Neural crest cell (in vitro differentiated cells): ENCODE measurements at regions not wholly inside any gene's neighbourhood (a gene's known extent, or its start where the extent isn't known, plus 50 kb on each side); places are given as distances from the start of the nearest gene placed in this dataset.

Experiments used
- DNase-seq: peaks from one replicate; pipeline ENCODE4 v3.0.0; 2021; ENCODE audit warnings: low read depth, mixed read lengths, low spot score
- H3K27ac Mint-ChIP-seq: one replicate; pipeline ENCODE4 v1.8.0; 2021; ENCODE audit warnings: mild to moderate bottlenecking, mixed read lengths; ENCODE audit not compliant: unreplicated experiment
- H3K27me3 Mint-ChIP-seq: 2 replicates; pipeline ENCODE4 v1.8.0; 2021; ENCODE audit warnings: low read depth, mild to moderate bottlenecking, mixed read lengths
- H3K36me3 Mint-ChIP-seq: 2 replicates; pipeline ENCODE4 v1.8.0; 2021; ENCODE audit warnings: low read depth, mild to moderate bottlenecking, mixed read lengths
- H3K4me1 Mint-ChIP-seq: 2 replicates; pipeline ENCODE4 v1.8.0; 2021; ENCODE audit warnings: mixed read lengths
- H3K4me3 Mint-ChIP-seq: one replicate; pipeline ENCODE4 v1.8.0; 2021; ENCODE audit warnings: mild to moderate bottlenecking, mixed read lengths
- H3K9me3 Mint-ChIP-seq: 2 replicates; pipeline ENCODE4 v1.8.0; 2021; ENCODE audit warnings: mixed read lengths
- TF ChIP-seq, protein P1 (sequence below): fragments of 200-600 bp; sonication (generic); conservative IDR thresholded peaks from 2 replicates; pipeline ENCODE4 v1.5.0; 2021; ENCODE audit warnings: antibody characterized with exemption, mild to moderate bottlenecking

DNA sequence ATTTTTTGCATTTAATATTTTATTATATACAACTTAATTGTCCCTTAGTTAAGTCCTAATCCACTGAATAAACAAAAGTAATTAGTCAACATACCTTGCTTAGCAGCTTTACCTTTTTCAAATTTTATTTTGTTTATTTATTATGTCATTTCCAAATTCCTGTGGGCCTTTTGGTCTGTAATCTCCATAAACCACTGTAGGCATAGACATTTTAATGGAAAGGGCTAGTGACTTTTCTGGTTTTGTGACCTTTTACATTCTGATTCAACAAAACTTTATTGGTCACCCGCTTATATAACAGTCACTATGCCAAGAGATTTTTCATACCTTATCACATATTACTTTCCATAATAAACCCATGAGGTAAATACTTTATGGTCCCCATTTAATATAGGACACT lies 181.3 kb upstream of the PRPS1L1 start:
- no peak overlapping the region for H3K4me3 Mint-ChIP-seq
- H3K27me3 Mint-ChIP-seq: no peaks in the 10 kb centered on the region
- TF ChIP-seq, protein P1, sequence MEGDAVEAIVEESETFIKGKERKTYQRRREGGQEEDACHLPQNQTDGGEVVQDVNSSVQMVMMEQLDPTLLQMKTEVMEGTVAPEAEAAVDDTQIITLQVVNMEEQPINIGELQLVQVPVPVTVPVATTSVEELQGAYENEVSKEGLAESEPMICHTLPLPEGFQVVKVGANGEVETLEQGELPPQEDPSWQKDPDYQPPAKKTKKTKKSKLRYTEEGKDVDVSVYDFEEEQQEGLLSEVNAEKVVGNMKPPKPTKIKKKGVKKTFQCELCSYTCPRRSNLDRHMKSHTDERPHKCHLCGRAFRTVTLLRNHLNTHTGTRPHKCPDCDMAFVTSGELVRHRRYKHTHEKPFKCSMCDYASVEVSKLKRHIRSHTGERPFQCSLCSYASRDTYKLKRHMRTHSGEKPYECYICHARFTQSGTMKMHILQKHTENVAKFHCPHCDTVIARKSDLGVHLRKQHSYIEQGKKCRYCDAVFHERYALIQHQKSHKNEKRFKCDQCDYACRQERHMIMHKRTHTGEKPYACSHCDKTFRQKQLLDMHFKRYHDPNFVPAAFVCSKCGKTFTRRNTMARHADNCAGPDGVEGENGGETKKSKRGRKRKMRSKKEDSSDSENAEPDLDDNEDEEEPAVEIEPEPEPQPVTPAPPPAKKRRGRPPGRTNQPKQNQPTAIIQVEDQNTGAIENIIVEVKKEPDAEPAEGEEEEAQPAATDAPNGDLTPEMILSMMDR: no peak
- no peak overlapping the region for H3K27ac Mint-ChIP-seq
- no peaks in the 10 kb centered on the region for H3K36me3 Mint-ChIP-seq
- no peaks in the 10 kb centered on the region for H3K4me1 Mint-ChIP-seq
- H3K9me3 Mint-ChIP-seq: peaks cover 3% of the 10 kb centered on the region
- no peak for DNase-seq

DNA sequence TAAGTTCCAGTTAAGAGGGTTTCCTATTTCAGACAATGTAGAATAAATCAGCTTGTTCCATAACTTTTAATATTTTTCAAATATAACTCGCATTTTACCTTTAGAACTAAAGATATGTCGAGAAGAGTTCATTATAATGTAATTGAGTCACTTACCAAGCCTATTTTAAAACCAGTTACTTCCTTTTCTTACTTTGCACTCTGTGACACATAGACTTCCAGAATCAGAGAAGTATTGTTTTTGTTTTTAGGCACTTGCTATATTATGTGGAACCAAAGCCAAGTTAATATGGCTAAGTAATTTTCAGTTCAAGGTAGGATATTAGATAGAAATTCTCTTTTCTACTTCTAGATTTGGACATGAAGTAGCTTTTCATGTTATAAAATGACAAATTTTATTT lies 182.7 kb upstream of the PRPS1L1 start:
- H3K9me3 Mint-ChIP-seq: peaks cover 3% of the 10 kb centered on the region
- no peak overlapping the region for H3K27ac Mint-ChIP-seq
- H3K36me3 Mint-ChIP-seq: no peaks in the 10 kb centered on the region
- no peaks in the 10 kb centered on the region for H3K27me3 Mint-ChIP-seq
- no peak overlapping the region for H3K4me3 Mint-ChIP-seq
- H3K4me1 Mint-ChIP-seq: no peaks in the 10 kb centered on the region
- no peak for DNase-seq
- TF ChIP-seq, protein P1: no peak

DNA sequence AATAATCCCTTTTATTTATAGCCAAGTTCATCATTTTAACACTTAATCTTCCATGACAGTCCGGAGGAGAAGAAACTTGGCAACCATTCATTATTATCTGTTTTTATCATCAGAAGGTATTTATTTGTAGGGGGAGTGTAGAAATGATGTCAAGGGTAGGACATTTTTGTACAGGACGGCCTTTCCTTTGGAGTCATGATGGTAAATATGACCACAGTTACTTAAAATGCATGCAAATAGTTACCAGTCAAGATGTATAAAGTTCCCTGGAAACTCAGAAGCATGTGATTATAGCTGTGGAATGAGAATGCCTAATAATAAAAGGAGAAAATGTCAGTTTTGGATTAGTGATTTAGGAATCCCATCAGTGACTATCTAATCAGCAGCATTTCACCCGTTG lies 183.1 kb upstream of the PRPS1L1 start:
- Mint-ChIP-seq H3K27ac (no peak overlapping the region), H3K4me3 (no peak overlapping the region), H3K4me1 (no peaks in the 10 kb centered on the region), H3K27me3 (no peaks in the 10 kb centered on the region), H3K9me3 (peaks cover 3% of the 10 kb centered on the region), H3K36me3 (no peaks in the 10 kb centered on the region)
- DNase-seq: no peak
- TF ChIP-seq, protein P1: no peak

DNA sequence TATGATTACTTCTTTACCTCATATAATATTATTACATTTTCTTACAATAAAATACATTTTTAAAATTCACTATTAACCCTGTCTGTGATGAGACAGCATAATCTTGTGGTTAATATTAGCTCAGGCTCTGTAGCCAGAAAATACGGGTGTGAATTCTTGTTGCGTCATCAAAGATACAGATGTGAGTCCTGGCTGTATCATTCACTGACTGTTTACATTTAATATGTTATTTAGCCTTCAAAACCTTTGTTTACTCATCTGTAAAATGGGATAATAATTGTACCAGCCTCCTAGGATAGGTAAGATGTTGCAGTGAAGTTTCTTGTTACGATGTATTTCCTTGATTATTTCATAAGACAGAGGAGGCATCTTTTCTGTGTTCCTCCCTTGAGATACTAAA lies 184.7 kb upstream of the PRPS1L1 start:
- no peaks in the 10 kb centered on the region for H3K36me3 Mint-ChIP-seq
- TF ChIP-seq, protein P1: no peak
- no peak for DNase-seq
- H3K27me3 Mint-ChIP-seq: no peaks in the 10 kb centered on the region
- H3K4me1 Mint-ChIP-seq: no peaks in the 10 kb centered on the region
- peaks cover 3% of the 10 kb centered on the region for H3K9me3 Mint-ChIP-seq
- H3K4me3 Mint-ChIP-seq: no peak overlapping the region
- no peak overlapping the region for H3K27ac Mint-ChIP-seq

DNA sequence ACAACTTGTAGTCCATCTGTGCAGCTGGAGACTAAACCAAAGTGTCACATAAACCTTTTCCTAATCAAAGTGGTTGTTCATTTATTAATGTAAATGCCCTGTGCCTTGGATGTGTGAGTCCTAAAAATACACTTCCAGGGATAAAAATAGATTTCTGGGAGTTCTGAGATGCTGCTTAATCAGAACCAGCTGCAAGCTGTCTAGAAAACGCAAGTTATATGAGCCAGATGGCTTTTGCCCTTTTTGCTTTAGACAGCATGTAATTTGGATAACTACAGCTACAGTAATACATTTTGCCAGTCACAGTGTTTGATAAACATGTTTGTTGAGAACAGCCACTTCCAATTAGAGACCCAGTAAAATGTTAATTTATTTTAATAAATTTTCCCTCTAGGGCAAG lies 185.1 kb upstream of the PRPS1L1 start:
- Mint-ChIP-seq H3K9me3 (peaks cover 3% of the 10 kb centered on the region), H3K27me3 (no peaks in the 10 kb centered on the region), H3K4me3 (no peak overlapping the region), H3K4me1 (no peaks in the 10 kb centered on the region), H3K27ac (no peak overlapping the region), H3K36me3 (no peaks in the 10 kb centered on the region)
- TF ChIP-seq, protein P1: no peak
- DNase-seq: no peak

DNA sequence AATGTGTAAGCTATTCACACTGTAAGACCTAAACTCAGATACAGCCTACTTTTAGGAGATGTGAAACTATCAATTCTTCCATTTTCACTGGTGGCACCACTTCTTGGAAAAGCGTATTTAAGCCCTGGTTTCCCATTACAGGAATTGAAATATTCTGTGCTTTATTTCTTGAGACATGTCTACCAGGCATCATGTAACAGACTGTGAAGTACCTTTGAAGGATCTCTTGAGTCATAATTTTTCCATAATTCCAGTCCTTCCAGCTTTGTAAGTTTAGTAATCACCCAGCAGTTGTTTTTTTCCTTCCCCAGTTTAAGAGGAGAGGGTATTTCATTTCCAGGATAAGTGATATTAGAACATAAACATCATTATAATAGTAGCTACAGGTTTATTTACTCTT lies 186.0 kb upstream of the PRPS1L1 start:
- H3K4me3 Mint-ChIP-seq: no peak overlapping the region
- TF ChIP-seq, protein P1: no peak
- no peaks in the 10 kb centered on the region for H3K27me3 Mint-ChIP-seq
- DNase-seq: no peak
- H3K4me1 Mint-ChIP-seq: no peaks in the 10 kb centered on the region
- no peaks in the 10 kb centered on the region for H3K36me3 Mint-ChIP-seq
- no peak overlapping the region for H3K27ac Mint-ChIP-seq
- peaks cover 3% of the 10 kb centered on the region for H3K9me3 Mint-ChIP-seq
